Trophoblast cell (in vitro differentiated cells and primary cell): ENCODE measurements at regions not wholly inside any gene's neighbourhood (a gene's known extent, or its start where the extent isn't known, plus 50 kb on each side); places are given as distances from the start of the nearest gene placed in this dataset.

Experiments used
- DNase-seq, 2 donors: peaks; one replicate each; pipeline ENCODE4 v3.0.0-alpha.2; 2016
- H2AFZ ChIP-seq: 2 replicates; pipeline ENCODE4 v1.6.1; 2013; ENCODE audit warnings: low read length, moderate library complexity, mild to moderate bottlenecking; ENCODE audit not compliant: insufficient read depth, poor library complexity
- H2AK5ac ChIP-seq: 2 replicates; pipeline ENCODE4 v1.6.1; 2013; ENCODE audit warnings: mild to moderate bottlenecking, low read length
- H2BK120ac ChIP-seq: 2 replicates; pipeline ENCODE4 v1.6.1; 2013; ENCODE audit warnings: low read length, mild to moderate bottlenecking, moderate library complexity; ENCODE audit not compliant: insufficient read depth, poor library complexity
- H2BK12ac ChIP-seq: 2 replicates; pipeline ENCODE4 v1.6.1; 2013; ENCODE audit warnings: mild to moderate bottlenecking, low read length, moderate library complexity
- H2BK5ac ChIP-seq: 2 replicates; pipeline ENCODE4 v1.6.1; 2013; ENCODE audit warnings: low read length, low read depth, moderate library complexity, mild to moderate bottlenecking; ENCODE audit not compliant: poor library complexity
- H3K14ac ChIP-seq: 2 replicates; pipeline ENCODE4 v1.6.1; 2013; ENCODE audit warnings: mild to moderate bottlenecking, low read length
- H3K18ac ChIP-seq: 2 replicates; pipeline ENCODE4 v1.6.1; 2013; ENCODE audit warnings: mild to moderate bottlenecking, low read length
- H3K23ac ChIP-seq: 2 replicates; pipeline ENCODE4 v1.6.1; 2013; ENCODE audit warnings: low read length
- H3K27ac ChIP-seq: 2 replicates; pipeline ENCODE4 v1.5.1; 2013; ENCODE audit warnings: low read depth, mild to moderate bottlenecking, inconsistent platforms, low read length, moderate library complexity
- H3K27me3 ChIP-seq: 2 replicates; pipeline ENCODE4 v1.6.1; 2013; ENCODE audit warnings: inconsistent platforms, mild to moderate bottlenecking, low read length, moderate library complexity; ENCODE audit not compliant: insufficient read depth
- H3K36me3 ChIP-seq, 2 experiments: 1 replicate in 1 of 2; 2 replicates in 1 of 2; pipeline ENCODE4 v1.6.1; 2013; ENCODE audit warnings: low read length in 2 of 2, mild to moderate bottlenecking in 2 of 2, moderate library complexity in 1 of 2; ENCODE audit not compliant: insufficient read depth in 2 of 2, control insufficient read depth in 1 of 2
- H3K4ac ChIP-seq: 2 replicates; pipeline ENCODE4 v1.6.1; 2013; ENCODE audit warnings: low read depth, mild to moderate bottlenecking, low read length, moderate library complexity
- H3K4me1 ChIP-seq, 2 experiments: 1 replicate in 1 of 2; 2 replicates in 1 of 2; pipeline ENCODE4 v1.6.1; 2013; ENCODE audit warnings: low read length in 2 of 2, mild to moderate bottlenecking in 2 of 2, moderate library complexity in 1 of 2; ENCODE audit not compliant: insufficient read depth in 2 of 2, control insufficient read depth in 1 of 2
- H3K4me2 ChIP-seq: 2 replicates; pipeline ENCODE4 v1.6.1; 2013; ENCODE audit warnings: inconsistent platforms, mild to moderate bottlenecking, low read length, moderate library complexity
- H3K4me3 ChIP-seq: 2 replicates; pipeline ENCODE4 v1.5.1; 2013; ENCODE audit warnings: mild to moderate bottlenecking, low read depth, low read length, inconsistent platforms
- H3K79me1 ChIP-seq: one replicate; pipeline ENCODE4 v1.6.1; 2013; ENCODE audit warnings: low read length
- H3K79me2 ChIP-seq: 2 replicates; pipeline ENCODE4 v1.6.1; 2013; ENCODE audit warnings: low read length, mild to moderate bottlenecking; ENCODE audit not compliant: control insufficient read depth, insufficient read depth, poor library complexity
- H3K9ac ChIP-seq: 2 replicates; pipeline ENCODE4 v1.6.1; 2013; ENCODE audit warnings: mild to moderate bottlenecking, low read length
- H3K9me3 ChIP-seq: 2 replicates; pipeline ENCODE4 v1.6.1; 2013; ENCODE audit warnings: low read depth, mild to moderate bottlenecking, control low read depth, inconsistent platforms, low read length; ENCODE audit not compliant: insufficient read depth
- H4K12ac ChIP-seq: 2 replicates; pipeline ENCODE4 v1.6.1; 2013; ENCODE audit warnings: low read depth, mild to moderate bottlenecking, low read length, moderate library complexity
- H4K8ac ChIP-seq: 2 replicates; pipeline ENCODE4 v1.6.1; 2013; ENCODE audit warnings: low read depth, mild to moderate bottlenecking, low read length, moderate library complexity
- H4K91ac ChIP-seq: one replicate; pipeline ENCODE4 v1.6.1; 2013; ENCODE audit warnings: low read depth, mild to moderate bottlenecking, low read length, moderate library complexity
- WGBS: extraction: QIAGEN DNeasy Blood & Tissue Kit; methylation state at CpG from one replicate; pipeline ENCODE4 v1.1.7; 2013; ENCODE audit warnings: missing lambda C conversion rate; ENCODE audit not compliant: insufficient read length, insufficient coverage; ENCODE audit errors: extremely low coverage; 5-methylcytosine and 5-hydroxymethylcytosine counted together

DNA sequence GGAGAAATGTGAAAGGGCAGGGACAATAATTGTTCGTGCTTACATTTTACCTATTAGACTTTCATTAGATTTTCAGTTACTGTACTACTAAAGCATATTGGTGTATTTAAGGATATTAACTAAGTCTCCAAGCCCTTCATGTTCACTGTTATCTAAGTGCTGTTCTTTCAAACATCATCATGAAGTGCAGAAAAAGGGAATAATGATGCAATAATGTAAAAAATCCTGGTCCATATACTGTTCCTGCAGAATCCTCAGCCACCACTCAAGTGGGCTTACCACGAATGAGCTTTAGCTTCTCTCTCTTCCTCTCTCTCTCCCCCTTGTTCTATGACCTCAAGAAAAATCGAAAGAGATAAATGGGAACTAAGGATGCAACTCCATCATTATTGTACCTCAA lies 600.7 kb downstream of the UTRN start:
- H3K4me3 ChIP-seq: no peak overlapping the region
- H2BK5ac ChIP-seq: no peak overlapping the region
- H3K9me3 ChIP-seq: peaks cover 3% of the 10 kb centered on the region
- H3K4me2 ChIP-seq: no peak overlapping the region
- no peak overlapping the region for H4K12ac ChIP-seq
- no peaks in the 10 kb centered on the region for H3K79me1 ChIP-seq
- H3K36me3 ChIP-seq: no peaks in the 10 kb centered on the region
- no peak overlapping the region for H2AK5ac ChIP-seq
- H3K18ac ChIP-seq: no peak overlapping the region
- H3K14ac ChIP-seq: no peak overlapping the region
- H2BK12ac ChIP-seq: no peak overlapping the region
- no peak overlapping the region for H4K91ac ChIP-seq
- DNase-seq: no peak
- no peaks in the 10 kb centered on the region for H3K4me1 ChIP-seq
- no peak overlapping the region for H3K9ac ChIP-seq
- H4K8ac ChIP-seq: no peak overlapping the region
- no peak overlapping the region for H2BK120ac ChIP-seq
- no peaks in the 10 kb centered on the region for H3K79me2 ChIP-seq
- no peak overlapping the region for H3K27ac ChIP-seq
- no CpG with 5 or more reads among the region's 3 CpGs for WGBS
- no peak overlapping the region for H3K4ac ChIP-seq
- no peak overlapping the region for H3K23ac ChIP-seq
- no peak overlapping the region for H2AFZ ChIP-seq
- H3K27me3 ChIP-seq: no peaks in the 10 kb centered on the region

DNA sequence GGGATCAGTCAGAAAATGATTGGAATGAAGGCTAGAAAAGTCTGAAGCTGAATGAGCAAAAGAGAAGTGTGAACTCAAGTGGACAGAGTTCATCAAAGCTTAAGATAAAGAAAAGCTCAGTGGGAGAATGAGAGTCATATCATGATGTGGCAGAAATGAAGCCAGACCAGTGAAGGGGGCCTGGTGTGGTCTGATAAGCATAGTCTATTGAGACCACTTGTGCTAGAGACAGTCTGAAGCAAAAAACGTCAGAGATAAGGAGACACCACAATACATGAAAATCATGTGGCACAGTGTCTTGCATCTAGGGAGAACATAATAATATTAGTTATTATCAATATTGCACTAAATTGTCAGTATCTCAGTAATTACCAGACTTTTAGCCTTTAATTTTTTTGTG lies 601.5 kb downstream of the UTRN start:
- no peak overlapping the region for H3K23ac ChIP-seq
- H2BK120ac ChIP-seq: no peak overlapping the region
- H3K79me2 ChIP-seq: no peaks in the 10 kb centered on the region
- H3K9ac ChIP-seq: no peak overlapping the region
- no peak overlapping the region for H2BK5ac ChIP-seq
- H3K27me3 ChIP-seq: no peaks in the 10 kb centered on the region
- H3K18ac ChIP-seq: no peak overlapping the region
- H3K79me1 ChIP-seq: no peaks in the 10 kb centered on the region
- H2AFZ ChIP-seq: no peak overlapping the region
- no peaks in the 10 kb centered on the region for H3K36me3 ChIP-seq
- no CpG with 5 or more reads among the region's 1 CpG for WGBS
- H4K8ac ChIP-seq: no peak overlapping the region
- no peak overlapping the region for H4K12ac ChIP-seq
- no peak overlapping the region for H4K91ac ChIP-seq
- H3K4me2 ChIP-seq: no peak overlapping the region
- no peak overlapping the region for H2BK12ac ChIP-seq
- H3K4me3 ChIP-seq: no peak overlapping the region
- H3K9me3 ChIP-seq: peaks cover 3% of the 10 kb centered on the region
- H3K27ac ChIP-seq: no peak overlapping the region
- DNase-seq: no peak
- no peak overlapping the region for H3K4ac ChIP-seq
- no peak overlapping the region for H2AK5ac ChIP-seq
- H3K14ac ChIP-seq: no peak overlapping the region
- H3K4me1 ChIP-seq: no peaks in the 10 kb centered on the region

DNA sequence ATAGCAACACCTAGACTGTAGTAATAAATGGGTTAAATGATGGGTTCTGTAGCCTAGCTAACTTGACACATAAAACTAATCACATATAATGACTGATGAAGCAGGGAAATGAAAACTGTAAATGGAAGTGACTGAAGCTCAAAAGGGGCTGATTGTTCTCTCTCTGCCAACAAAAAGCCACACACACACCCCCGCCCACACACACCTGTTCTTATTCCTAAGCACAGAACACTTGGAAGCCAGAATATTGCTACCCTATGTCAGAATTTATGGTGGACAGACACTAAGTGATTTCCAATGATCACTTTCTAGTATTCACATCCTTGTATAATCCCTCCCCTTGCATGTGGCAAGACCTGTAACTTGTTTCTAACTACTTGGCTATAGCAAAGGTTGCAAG lies 603.5 kb downstream of the UTRN start:
- Histone ChIP-seq H3K27me3 (no peaks in the 10 kb centered on the region), H3K4ac (no peak overlapping the region), H3K18ac (no peak overlapping the region), H3K4me3 (no peak overlapping the region), H2BK12ac (no peak overlapping the region), H3K9ac (no peak overlapping the region), H3K14ac (no peak overlapping the region), H3K27ac (no peak overlapping the region), H3K23ac (no peak overlapping the region), H3K9me3 (no peaks in the 10 kb centered on the region), H3K36me3 (no peaks in the 10 kb centered on the region), H2BK5ac (no peak overlapping the region), H4K8ac (no peak overlapping the region), H2AFZ (no peak overlapping the region), H3K4me2 (no peak overlapping the region), H3K4me1 (no peaks in the 10 kb centered on the region), H2AK5ac (no peak overlapping the region), H4K12ac (no peak overlapping the region), H3K79me1 (no peaks in the 10 kb centered on the region), H2BK120ac (no peak overlapping the region), H4K91ac (no peak overlapping the region), H3K79me2 (no peaks in the 10 kb centered on the region)
- no peak for DNase-seq
- WGBS: no CpG with 5 or more reads among the region's 1 CpG

DNA sequence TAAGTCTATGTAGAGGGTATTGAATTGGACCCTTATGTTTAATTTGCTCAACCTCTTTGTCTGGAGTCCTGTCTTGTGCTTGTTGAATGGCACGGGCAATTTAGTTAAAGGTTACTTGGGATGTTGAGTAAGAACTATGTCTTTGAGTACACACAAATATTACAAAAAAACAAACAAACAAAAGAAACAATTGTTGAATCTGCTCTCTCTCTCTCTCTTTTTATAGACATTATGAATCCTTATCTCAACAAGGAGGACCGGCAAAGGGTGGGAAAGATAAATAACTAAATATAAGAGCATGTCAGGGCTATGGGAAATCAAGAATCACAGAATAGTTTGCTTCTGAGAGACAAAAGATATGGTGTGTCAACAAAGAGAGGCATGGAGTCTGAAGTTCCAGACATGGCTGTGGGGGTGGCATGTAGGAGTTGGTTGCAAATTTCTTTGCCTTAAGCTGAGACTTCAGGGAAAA lies 608.6 kb downstream of the UTRN start:
- no CpG with 5 or more reads among the region's 2 CpGs for WGBS
- no peak overlapping the region for H4K8ac ChIP-seq
- H3K9me3 ChIP-seq: no peaks in the 10 kb centered on the region
- H2BK12ac ChIP-seq: no peak overlapping the region
- no peak overlapping the region for H2AFZ ChIP-seq
- no peaks in the 10 kb centered on the region for H3K27me3 ChIP-seq
- no peak overlapping the region for H3K14ac ChIP-seq
- no peaks in the 10 kb centered on the region for H3K36me3 ChIP-seq
- no peak overlapping the region for H2BK120ac ChIP-seq
- peaks cover 3 to 4% of the 10 kb centered on the region in 2 experiments for H3K4me1 ChIP-seq
- H3K23ac ChIP-seq: no peak overlapping the region
- H4K12ac ChIP-seq: no peak overlapping the region
- no peak overlapping the region for H2BK5ac ChIP-seq
- no peak for DNase-seq
- H3K18ac ChIP-seq: no peak overlapping the region
- no peak overlapping the region for H3K9ac ChIP-seq
- no peak overlapping the region for H4K91ac ChIP-seq
- no peak overlapping the region for H2AK5ac ChIP-seq
- H3K27ac ChIP-seq: no peak overlapping the region
- no peaks in the 10 kb centered on the region for H3K79me2 ChIP-seq
- H3K79me1 ChIP-seq: no peaks in the 10 kb centered on the region
- H3K4ac ChIP-seq: no peak overlapping the region
- no peak overlapping the region for H3K4me2 ChIP-seq
- no peak overlapping the region for H3K4me3 ChIP-seq
